ENCODE measurements at regions not wholly inside any gene's neighbourhood (a gene's known extent, or its start where the extent isn't known, plus 50 kb on each side); places are given as distances from the start of the nearest gene placed in this dataset.

GRCh38 chr10:78759456-78760120, 309.2 kb upstream of the ZMIZ1 start:
- H3K27me3 ChIP-seq (ENCODE audit: insufficient read depth): no peaks in the 10 kb centered on the region
- peaks cover 14% of the 10 kb centered on the region for H3F3A ChIP-seq (replicated peaks; ENCODE audit: insufficient read depth)
- no peak overlapping the region for H3K4me2 ChIP-seq
- no peak for TF ChIP-seq GABPA (IDR thresholded peaks at IDR 0.05; ENCODE audit: low read depth)
- TF ChIP-seq SIN3A (IDR thresholded peaks at IDR 0.05; ENCODE audit: borderline replicate concordance, low read depth, low read length): no peak
- TF ChIP-seq USF1 (IDR thresholded peaks at IDR 0.05; ENCODE audit: borderline replicate concordance, low read depth): no peak
- no peak for TF ChIP-seq FOSL2 (IDR thresholded peaks at IDR 0.05; ENCODE audit: borderline replicate concordance, low read depth)
- TF ChIP-seq GATA2 (CRISPR knock-in tag; IDR thresholded peaks at IDR 0.05): no peak
- no peak for TF ChIP-seq RFX5 (IDR thresholded peaks at IDR 0.05; ENCODE audit: low read length)
- TF ChIP-seq MEF2A (IDR thresholded peaks at IDR 0.05; ENCODE audit: borderline replicate concordance, low read depth): no peak
- TF ChIP-seq ZBTB33 (IDR thresholded peaks at IDR 0.05; ENCODE audit: borderline replicate concordance, low read depth): no peak
- TF ChIP-seq YY1 (IDR thresholded peaks at IDR 0.05; ENCODE audit: low read depth): no peak
- no peak for TF ChIP-seq CHD2 (IDR thresholded peaks at IDR 0.05; ENCODE audit: low read length, partially characterized antibody)
- TF ChIP-seq REST (IDR thresholded peaks at IDR 0.05; ENCODE audit: low read depth, low read length): no peak
- no peak for TF ChIP-seq MXI1 (IDR thresholded peaks at IDR 0.05; ENCODE audit: low read depth, low read length)
- TF ChIP-seq RAD21 (IDR thresholded peaks at IDR 0.05; ENCODE audit: low read length): no peak
- TF ChIP-seq ELF1 (IDR thresholded peaks at IDR 0.05): no peak
- TF ChIP-seq RXRA (IDR thresholded peaks at IDR 0.05; ENCODE audit: borderline replicate concordance, low read depth): no peak
- no peak for TF ChIP-seq POLR2AphosphoS5 (IDR thresholded peaks at IDR 0.05; ENCODE audit: low read depth, low read length)
- no peak for TF ChIP-seq CTCF (IDR thresholded peaks at IDR 0.05)
- no peak overlapping the region for H3K9ac ChIP-seq
- no peak for DNase-seq
- H4K20me1 ChIP-seq (ENCODE audit: insufficient read depth): no peaks in the 10 kb centered on the region
- no peaks in the 10 kb centered on the region for H3K79me2 ChIP-seq (ENCODE audit: insufficient read depth)
- POLR2A ChIA-PET: no interaction called here
- WGBS (ENCODE audit: low lambda C conversion rate): 95% methylated on average over 3 of the region's 5 CpGs
- CTCF ChIA-PET: no interaction called here
- H3K9me3 ChIP-seq: no peaks in the 10 kb centered on the region
- no peak overlapping the region for H3K27ac ChIP-seq (ENCODE audit: low read depth in 2 of 2, low read length in 1 of 2)
- H3K4me3 ChIP-seq (ENCODE audit: low read depth in 2 of 2, low read length in 1 of 2): no peak overlapping the region
- H3K36me3 ChIP-seq (replicated peaks in 1 of 2; ENCODE audit: control insufficient read depth in 1 of 2, insufficient read depth in 2 of 2, low read length in 1 of 2): no peaks in the 10 kb centered on the region
- no peaks in the 10 kb centered on the region for H3K9me2 ChIP-seq
- peaks cover 32 to 48% of the 10 kb centered on the region in 2 experiments; a peak in 3 of 4 replicates for H3K4me1 ChIP-seq (ENCODE audit: control insufficient read depth in 1 of 2, insufficient read depth in 2 of 2, low read depth in 1 of 2, low read length in 1 of 2)
- H2AFZ ChIP-seq (ENCODE audit: low read depth): no peak overlapping the region
